ENCODE measurements at regions not wholly inside any gene's neighbourhood (a gene's known extent, or its start where the extent isn't known, plus 50 kb on each side); places are given as distances from the start of the nearest gene placed in this dataset.

GRCh38 chr14:96961895-96962294 lies 164.7 kb downstream of the VRK1 start:
- TF ChIP-seq YY1 (IDR thresholded peaks at IDR 0.05; ENCODE audit: insufficient read depth, insufficient read length): no peak
- TF ChIP-seq ZNF274 (IDR thresholded peaks at IDR 0.05; ENCODE audit: low read depth, low read length): no peak
